ENCODE measurements at regions not wholly inside any gene's neighbourhood (a gene's known extent, or its start where the extent isn't known, plus 50 kb on each side); places are given as distances from the start of the nearest gene placed in this dataset.
"Not testable (repeated sequence)": the region's sequence is repeated elsewhere in the genome, so short reads cannot be mapped to it uniquely, and the experiment has no call there.

- DNase-seq (ENCODE audit: low spot score) = no peak
Observed at GRCh38 chr3:24687671-24688070, 193.0 kb upstream of the THRB start.

DNA sequence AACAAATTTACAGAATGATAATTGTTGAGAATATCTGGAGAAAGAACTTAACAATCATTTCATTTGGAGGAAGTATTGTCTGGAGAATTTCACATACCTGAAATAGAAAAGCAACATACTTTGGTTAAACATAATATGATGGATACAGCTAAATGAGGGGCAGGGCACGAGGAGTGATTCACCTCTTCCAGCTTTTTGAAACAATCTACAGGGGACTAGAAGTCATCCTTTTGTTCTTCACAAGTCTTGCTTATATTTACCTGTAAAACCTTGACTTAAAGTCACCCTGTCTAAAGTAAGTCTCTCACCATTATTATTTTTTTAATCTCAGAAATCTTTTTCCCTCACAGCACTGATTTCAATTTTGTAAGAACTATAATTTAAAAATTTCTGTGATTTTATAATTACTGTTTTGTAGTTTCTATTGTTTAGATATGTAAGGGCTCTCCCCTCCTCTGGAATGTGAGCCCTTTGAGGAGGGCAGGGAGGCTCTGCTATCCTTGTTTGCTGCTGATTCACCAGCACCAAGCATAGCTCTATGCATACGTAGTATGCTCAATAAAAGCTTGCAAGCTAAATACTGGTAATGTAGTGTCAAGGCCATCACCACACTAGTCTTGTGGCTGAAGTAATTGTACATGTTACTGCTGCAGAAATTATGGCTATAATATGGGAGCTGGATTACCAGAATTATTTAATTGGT lies 193.9 kb upstream of the THRB start:
- DNase-seq (ENCODE audit: low spot score) = no peak

DNA sequence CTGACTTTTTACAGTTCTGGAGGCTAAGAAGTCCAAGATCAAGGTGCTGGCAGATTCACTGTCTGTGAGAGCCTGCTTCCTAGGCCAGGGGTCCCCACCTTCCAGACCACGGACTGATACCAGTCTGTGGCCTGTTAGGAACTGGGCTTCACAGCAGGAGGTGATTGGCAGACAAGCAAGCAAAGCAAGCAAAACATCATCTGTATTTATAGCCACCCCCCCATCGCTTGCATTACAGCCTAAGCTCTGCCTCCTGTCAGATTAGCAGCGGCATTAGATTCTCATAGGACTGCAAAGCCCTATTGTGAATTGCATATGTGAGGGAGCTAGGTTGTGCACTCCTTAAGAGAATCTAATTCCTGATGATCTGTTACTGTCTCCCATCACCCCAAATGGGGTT lies 194.7 kb upstream of the THRB start:
- DNase-seq (ENCODE audit: low spot score) = no peak

DNA sequence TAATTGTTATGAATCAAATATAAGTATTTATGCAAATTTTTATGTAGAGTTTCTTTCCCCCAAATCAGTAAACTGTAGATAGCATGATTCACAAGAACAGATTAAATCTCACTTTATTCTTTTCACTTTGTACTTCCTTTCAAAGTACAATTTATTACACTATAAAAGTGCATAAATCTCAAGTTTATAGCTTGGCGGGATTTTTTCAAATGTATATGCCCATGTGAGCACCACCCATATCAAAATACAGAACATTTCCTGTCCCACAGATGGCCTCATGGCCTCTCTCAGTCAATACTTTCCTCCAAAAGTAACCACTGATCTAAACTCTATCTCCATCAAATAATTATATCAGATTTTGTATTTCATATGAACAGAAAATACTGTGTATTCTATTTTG lies 196.1 kb upstream of the THRB start:
- DNase-seq (ENCODE audit: low spot score) = no peak

- DNase-seq (ENCODE audit: low spot score) = not testable (repeated sequence)
Observed at GRCh38 chr3:24699078-24699477, 204.4 kb upstream of the THRB start.

- DNase-seq (ENCODE audit: low spot score) = no peak
Observed at GRCh38 chr3:24704496-24704895, 209.8 kb upstream of the THRB start.

DNA sequence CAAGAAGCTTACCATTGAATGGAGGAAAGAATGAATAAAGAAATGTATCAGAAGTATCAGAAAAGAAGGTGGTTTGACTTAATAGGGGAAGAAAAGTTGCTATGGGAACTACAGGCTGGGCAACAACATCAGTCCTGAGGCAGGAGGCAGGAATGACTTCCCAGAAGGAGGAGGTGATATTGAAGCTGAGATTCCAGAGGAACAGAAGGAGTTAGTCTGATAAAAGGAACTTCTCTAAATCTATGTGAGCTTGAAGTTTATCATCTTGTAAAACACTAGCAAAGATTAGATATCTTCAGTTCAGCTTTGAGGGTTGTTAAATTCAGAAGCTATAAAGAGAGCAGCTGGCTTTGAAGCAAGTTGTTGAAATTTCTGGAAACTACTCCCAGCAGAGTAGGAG lies 213.3 kb upstream of the THRB start:
- DNase-seq (ENCODE audit: low spot score) = no peak

DNA sequence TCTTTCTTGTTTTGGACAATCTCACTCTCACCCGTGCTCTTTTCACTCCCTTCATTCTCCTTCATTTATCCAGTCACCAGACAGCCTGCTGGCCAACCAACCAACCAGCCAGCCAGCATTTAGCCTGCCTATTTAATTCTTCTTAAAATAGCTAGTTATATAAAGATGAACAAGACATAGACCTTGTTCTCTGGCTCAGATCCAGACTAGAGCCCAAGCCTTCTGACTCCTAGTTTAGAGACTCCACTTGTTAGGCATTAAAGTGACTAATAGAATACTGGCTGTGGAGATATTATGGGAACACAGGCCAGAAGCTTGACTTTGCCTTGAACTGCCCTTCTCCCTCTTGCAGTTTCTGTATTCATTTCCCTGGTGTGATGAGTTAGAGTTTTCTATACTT lies 215.3 kb upstream of the THRB start:
- DNase-seq (ENCODE audit: low spot score) = no peak

DNA sequence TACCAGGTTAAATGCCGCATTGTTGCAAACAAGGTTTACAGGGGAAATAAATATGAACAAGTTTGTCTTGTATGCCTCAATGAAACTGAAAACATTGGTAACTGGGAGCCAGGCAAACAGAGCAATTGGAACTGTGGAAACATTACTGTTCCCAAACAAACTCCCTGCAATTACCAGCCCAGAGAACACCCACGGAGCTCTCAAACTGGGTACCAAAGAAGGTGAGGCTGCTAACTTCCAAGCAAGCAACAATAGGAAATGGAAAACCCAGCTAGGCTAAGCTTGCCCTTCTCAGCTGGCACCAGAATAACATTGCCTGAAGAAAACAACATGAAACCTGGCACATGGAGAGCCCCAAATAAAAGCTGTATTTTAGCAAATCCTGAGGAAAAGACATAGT lies 218.9 kb upstream of the THRB start:
- DNase-seq (ENCODE audit: low spot score) = no peak

GRCh38 chr3:24714436-24714835 lies 219.8 kb upstream of the THRB start:
- no peak for DNase-seq (ENCODE audit: low spot score)

DNA sequence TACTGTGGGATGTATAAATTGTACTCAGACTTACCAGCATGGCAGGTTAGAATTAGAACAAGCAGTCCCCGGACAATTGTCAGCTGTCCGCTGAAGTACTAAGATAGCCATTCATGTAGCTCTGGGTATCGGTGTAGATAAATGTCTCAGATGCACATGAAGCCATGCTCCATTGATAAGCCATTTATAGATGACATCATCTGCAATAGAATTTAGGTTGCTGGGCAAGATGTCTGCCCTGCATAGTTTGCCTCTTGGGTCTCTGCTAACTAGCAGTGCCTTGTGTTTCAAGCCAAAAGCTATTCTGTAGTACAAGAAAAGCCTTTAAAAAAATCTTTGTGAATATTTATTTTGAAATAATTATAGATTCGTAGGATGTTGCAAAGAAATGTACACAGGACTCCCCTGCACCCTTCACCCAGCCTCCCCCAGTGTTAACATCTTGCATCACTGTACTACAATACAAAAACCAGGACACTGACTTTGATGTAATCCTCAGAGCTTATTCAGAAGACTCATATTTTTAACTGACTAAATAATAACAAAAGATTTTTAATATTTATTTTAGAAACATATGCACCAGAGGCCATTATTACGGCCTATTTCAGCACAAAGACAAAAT lies 220.6 kb upstream of the THRB start:
- DNase-seq (ENCODE audit: low spot score) = no peak

DNA sequence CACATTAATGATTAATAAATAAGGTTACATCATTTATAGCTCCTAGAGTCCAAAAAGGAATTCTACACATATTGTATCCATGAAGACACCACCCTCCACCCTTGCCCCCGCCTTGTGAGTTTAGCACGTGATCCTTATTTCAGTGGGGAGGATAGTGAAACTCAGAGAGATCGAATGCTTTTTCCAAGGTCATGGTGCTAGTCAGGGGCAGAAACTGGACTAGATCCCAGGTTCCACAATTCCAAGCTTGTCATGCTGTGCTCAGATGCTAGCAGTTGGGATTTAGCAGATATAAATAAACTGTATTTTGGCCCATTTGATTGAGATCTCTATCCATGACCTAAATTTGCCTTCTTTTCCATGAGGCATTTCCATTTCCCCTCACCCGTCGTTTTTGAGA lies 227.4 kb upstream of the THRB start:
- DNase-seq (ENCODE audit: low spot score) = no peak

DNA sequence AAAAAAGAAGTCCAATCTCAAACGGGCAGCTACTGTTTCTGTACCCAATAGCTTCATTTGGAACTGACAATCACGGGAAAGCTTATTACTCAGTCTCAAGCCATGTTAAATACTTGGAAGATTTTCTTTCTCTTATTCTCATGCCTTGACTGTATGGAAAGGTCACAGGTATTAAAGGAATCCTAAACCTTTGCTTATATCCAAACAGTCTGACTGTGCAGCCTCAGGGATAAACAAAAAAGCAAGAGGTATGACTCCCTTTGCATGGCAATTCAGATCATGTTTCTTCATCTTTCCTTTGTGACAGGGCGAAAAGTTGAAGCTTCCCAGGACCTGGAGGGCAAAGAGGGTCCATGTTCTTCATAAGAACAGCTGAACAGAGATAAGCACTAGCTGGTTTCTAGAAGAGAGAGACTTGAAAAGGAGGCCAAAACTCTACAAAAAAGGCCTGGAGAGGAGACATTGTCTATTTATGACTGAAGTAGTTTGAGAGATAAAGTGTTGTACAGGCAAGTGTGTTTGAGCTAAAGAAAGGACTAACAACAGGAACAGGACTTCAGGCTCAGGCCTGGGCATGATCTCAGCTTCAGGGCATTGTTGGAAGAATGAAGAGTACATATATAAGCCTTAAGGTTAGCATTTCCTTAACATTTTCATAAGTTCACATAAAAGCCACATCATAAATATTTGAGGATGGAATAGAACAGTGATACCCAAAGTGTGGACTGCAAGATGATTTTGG lies 231.0 kb upstream of the THRB start:
- DNase-seq (ENCODE audit: low spot score) = no peak

- DNase-seq (ENCODE audit: low spot score) = no peak
Observed at GRCh38 chr3:24726423-24726822, 231.8 kb upstream of the THRB start.

- DNase-seq (ENCODE audit: low spot score) = no peak
Observed at GRCh38 chr3:24730173-24730572, 235.5 kb upstream of the THRB start.

- no peak for DNase-seq (ENCODE audit: low spot score)
Observed at GRCh38 chr3:24734019-24734418, 239.4 kb upstream of the THRB start.

- no peak for DNase-seq (ENCODE audit: low spot score)
Observed at GRCh38 chr3:24736701-24737100, 242.1 kb upstream of the THRB start.

GRCh38 chr3:24740326-24740725 lies 245.7 kb upstream of the THRB start:
- no peak for DNase-seq (ENCODE audit: low spot score)

- no peak for DNase-seq (ENCODE audit: low spot score)
Observed at GRCh38 chr3:24741506-24741905, 246.9 kb upstream of the THRB start.

GRCh38 chr3:24748520-24748919 lies 253.9 kb upstream of the THRB start:
- DNase-seq (ENCODE audit: low spot score) = no peak

DNA sequence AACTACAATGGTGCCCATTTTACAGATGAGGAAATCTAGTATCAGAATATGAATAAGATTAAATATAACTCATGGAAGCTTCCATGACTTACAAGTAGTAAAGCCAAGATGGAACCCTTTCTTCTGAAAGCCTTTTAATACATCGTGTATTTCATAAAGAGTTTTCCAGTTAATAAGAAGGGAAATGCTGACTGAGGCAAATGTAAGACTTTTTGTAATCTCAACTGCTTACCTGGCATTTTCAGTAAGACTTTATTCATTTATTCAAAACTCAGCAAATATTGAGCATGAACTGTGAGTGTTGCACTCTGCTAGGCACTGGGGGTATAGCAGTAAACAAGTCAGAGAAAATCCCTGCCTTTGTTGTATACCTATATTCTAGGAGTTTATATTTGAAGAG lies 256.4 kb upstream of the THRB start:
- DNase-seq (ENCODE audit: low spot score) = no peak

GRCh38 chr3:24756101-24756888 lies 261.6 kb upstream of the THRB start:
- no peak for DNase-seq (ENCODE audit: low spot score)

DNA sequence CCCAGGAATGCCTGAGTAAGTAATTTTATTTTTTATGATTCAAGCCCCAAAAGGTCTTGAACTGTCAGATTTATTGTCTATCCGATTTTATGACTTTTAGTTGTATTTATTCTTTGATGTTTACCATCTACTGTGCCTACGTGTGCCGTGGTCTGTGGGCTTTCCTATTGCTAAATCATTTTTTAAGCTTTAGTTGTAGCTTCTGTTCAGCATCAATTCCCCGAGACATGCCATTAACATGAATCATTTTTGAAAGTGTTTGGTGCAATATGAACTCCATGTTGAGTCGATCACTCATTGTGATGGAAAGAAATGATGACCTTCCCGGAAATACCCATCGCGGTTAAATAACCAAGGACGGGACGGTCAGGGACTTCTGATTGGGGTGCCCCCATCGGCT lies 268.7 kb upstream of the THRB start:
- no peak for DNase-seq (ENCODE audit: low spot score)
